Dedifferentiated amniotic fluid mesenchymal stem cell (primary cell): ENCODE measurements at regions not wholly inside any gene's neighbourhood (a gene's known extent, or its start where the extent isn't known, plus 50 kb on each side); places are given as distances from the start of the nearest gene placed in this dataset.
"Not testable (repeated sequence)": the region's sequence is repeated elsewhere in the genome, so short reads cannot be mapped to it uniquely, and the experiment has no call there.

Source experiments
- DNase-seq: peaks from one replicate; pipeline ENCODE4 v3.0.0-alpha.2; 2016; ENCODE audit errors: extremely low spot score

- DNase-seq: no peak
These were observed 404.9 kb upstream of the PRKCQ start for GRCh38 chr10:6984971-6985370.

- DNase-seq: not testable (repeated sequence)
These were observed 403.9 kb upstream of the PRKCQ start for GRCh38 chr10:6984016-6984415.

DNA sequence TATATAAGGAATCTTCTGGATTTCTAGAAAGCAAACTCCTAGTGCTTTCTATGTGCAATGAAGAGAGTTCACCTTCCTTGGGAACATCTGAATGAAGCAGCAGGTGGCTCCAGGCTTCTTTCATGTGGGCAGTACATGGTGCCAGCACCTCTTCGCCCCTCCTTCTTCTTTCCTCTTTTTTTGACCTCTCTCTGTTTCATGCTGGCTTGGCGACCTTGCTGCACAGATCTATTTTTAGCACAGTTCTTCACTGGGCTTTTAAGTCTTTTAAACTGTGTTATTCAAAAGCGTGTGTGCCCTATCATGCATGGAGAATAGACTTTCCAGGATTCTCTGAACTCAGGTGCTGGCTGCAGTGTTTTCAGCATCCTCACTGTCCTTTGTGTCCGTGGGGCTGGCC lies 400.3 kb upstream of the PRKCQ start:
- no peak for DNase-seq

- no peak for DNase-seq
These were observed 399.3 kb upstream of the PRKCQ start for GRCh38 chr10:6979371-6979770.

- DNase-seq: no peak
These were observed 398.1 kb upstream of the PRKCQ start for GRCh38 chr10:6978187-6978627.

DNA sequence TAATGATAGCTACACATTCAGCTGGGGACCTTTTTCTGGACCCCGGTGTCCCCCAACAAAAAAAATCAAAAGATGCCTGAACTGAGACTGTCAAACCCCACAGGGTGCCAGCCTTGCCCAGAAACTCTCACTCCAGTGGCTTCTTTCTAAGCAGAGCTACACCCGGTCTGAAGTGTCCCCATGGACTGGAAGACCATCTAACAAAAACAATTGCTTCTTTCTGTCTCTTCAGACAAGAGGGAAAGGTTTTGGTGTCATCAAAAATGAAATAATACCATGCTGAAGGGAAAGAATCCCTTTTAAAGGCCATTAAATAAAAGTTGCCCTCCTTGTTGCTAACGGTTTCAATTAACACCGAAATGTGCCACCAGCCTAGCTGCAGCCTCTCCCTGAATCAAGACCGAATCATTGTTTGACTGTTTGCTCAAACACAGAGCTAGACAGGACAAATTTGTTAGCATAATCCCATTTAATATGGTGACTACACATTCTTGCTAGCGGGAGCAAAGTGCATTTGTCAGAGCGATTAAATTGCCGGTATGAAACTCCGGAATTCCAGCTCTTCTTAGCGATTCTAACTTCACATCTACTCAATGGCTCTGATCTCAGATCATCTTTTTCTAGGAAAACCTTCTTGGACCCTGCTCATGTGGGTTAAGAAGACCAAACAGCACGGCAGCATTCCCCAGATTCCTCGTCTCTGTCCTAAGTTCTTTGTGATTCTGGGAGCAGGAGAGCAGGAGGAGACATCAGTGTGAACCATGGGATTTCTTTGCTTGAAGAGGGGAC lies 397.5 kb upstream of the PRKCQ start:
- no peak for DNase-seq

- DNase-seq: no peak
These were observed 393.8 kb upstream of the PRKCQ start for GRCh38 chr10:6973899-6974298.

DNA sequence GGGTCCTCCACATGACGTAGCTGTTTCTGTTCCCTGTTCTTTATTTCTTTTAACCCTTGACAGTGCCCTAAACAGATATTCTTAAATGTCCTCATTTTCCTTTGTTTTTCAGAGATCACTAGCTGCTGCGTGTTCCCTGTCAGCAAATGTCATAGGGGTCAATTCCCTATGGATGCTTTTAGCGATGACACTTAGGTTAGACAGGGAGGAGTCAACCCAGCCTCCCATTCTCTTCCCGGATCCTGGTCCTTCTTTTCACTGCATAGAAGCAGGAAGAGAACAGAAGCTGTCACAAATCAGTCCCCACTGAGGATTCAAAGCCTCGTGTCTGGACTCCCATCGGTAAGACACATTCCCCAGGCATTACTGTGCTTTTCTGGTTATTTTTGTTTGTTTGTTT lies 392.1 kb upstream of the PRKCQ start:
- no peak for DNase-seq

- no peak for DNase-seq
These were observed 389.6 kb upstream of the PRKCQ start for GRCh38 chr10:6969659-6970058.

DNA sequence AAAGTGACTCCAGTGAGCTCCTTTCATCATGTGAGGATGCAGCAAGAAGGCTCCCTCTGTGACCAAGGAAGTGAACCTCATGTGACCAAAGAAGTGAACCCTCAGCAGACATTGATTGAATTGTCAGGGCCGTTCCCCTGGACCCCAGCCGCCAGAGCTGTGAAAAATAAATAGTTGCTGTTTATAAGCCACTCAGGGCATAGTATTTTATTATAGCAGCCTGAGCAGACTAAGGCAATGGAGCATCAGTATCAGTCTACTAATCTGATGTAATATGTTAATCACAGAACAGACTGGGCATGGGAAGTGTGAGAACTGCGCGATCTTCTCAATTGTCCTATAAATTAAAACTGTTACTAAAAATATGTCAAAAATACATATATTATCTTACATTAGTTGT lies 384.5 kb upstream of the PRKCQ start:
- no peak for DNase-seq

DNA sequence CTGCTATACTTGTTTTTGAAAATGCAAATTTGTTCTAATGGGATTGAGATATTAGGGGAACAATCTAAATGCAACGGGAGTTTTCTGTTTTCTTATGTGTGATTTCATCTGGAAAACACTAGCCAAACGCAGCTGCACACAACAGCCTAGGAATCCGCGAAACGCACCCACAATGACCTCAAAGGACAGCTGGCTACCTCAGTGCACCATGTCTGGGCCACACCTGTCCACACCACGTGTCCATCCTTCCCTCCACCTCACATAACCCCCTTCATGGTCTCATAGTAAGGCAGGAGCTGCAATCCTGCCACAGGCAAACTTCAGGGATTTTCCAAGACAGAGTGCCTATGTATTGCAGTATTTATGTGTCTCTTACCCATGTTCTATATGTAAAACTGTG lies 382.5 kb upstream of the PRKCQ start:
- DNase-seq: no peak

GRCh38 chr10:6958711-6959110 lies 378.6 kb upstream of the PRKCQ start:
- DNase-seq: no peak

DNA sequence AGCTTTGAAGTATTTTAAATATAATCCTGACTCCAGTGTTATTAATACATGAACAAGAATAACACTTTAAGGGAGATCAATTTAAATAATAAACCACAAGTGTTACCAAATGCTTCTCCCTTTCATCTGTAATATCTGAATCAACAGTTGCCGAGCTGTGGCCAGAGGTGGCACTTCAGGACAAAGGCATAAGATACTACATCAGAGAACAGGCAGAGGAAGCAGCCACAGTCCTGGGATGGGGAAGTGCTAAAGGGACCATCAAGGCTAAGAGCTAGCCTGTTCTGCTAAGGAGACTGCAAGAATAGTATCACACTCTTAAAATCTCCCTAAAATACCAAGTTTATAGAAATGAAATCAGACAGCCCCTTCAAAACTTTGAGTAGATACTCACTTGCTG lies 378.2 kb upstream of the PRKCQ start:
- DNase-seq: no peak

- DNase-seq: no peak
These were observed 377.8 kb upstream of the PRKCQ start for GRCh38 chr10:6957851-6958250.

DNA sequence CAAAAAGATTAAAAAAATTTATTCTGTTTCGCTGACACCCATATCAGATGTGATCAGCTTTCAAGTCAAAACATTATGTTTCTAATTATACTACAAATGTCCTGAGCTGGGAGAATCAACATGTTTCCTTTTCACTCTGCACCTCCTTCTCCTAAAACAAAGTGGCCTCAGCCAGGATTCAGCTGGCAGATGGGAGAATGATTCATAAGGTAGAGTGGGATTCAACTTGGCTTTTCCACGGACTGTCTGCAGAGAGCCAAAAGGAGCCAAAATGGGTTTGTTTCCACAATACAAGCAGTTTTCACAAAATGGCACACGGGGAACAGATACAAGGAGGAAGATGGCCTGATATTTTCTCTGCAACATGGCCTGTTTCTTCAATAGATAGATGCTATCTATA lies 376.5 kb upstream of the PRKCQ start:
- DNase-seq: no peak

DNA sequence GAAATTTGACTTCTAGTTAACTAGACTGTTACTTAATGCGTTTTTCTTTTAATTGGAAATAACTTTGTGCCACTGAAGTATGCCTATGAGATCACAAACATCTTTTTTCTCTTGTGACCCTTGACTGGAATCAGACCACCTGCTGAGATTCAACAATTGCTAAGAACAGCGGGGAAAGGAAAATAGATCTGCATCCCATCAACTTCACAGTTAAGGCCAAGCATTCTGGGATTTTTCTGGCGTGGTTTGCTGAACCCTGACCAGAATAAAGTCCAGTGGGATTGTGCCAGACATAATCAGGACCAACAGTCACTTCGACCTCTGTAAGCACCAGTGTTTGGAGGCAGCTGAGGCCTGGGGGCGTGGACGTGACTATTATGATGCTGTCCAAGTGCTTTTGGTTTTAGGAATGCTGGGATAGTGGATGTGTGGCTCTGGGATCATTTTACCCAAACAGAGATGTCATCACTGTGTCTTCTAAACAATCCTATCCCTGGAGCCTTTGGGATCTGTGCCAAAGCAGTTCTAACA lies 373.3 kb upstream of the PRKCQ start:
- no peak for DNase-seq

DNA sequence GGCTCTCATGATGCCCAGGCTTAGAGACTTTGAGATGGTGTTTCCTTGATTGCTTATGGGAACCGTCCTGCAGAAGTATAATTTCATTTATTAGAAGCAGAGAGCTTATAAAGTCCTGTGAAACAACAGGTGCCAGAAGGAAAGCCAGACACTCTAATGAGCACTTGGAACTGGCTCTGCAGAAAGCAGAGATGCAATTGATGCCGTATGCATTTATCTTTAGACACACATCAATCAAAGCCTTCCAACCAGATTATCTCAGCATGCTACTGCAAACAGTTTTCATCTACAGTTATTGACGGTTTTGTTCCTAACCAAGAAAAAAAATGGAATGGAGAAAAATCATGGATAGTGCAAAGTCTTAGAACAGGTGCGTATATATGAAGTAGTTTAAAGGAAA lies 371.7 kb upstream of the PRKCQ start:
- no peak for DNase-seq

DNA sequence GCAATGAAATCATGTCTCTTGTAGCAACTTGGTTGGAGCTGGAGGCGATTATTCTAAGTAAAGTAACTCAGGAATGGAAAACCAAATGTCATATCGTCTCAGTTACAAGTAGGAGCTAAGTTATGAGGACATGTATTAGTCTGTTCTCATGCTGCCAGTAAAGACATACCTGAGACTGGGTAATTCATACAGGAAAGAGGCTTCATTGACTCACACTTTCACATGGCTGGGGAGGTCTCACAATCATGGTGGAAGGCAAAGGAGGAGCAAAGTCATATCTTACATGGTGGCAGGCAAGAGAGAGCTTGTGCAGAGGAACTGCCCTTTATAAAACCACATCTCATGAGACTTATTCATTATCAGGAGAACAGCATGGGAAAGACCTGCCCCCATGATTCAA lies 370.1 kb upstream of the PRKCQ start:
- DNase-seq: no peak

- no peak for DNase-seq
These were observed 364.4 kb upstream of the PRKCQ start for GRCh38 chr10:6944436-6944835.

DNA sequence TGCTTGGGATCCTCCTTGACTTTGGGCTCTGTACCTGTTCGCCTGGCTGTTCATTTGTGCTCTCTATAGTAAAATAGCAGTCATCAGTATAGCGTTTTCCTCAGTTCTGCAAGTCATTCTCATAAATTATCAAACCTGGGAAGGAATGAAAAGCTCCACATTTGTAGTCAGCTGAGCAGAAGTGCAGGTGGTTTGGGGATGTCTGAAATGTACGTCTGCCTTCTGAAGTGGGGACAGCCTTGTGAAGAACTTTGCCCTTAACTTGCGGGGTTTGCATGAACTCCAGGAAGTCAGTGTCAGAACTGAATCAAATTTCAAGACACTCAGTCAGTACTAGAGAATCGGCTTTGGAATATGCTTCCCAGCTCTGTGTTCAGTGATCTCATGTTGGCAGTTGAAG lies 358.3 kb upstream of the PRKCQ start:
- no peak for DNase-seq

DNA sequence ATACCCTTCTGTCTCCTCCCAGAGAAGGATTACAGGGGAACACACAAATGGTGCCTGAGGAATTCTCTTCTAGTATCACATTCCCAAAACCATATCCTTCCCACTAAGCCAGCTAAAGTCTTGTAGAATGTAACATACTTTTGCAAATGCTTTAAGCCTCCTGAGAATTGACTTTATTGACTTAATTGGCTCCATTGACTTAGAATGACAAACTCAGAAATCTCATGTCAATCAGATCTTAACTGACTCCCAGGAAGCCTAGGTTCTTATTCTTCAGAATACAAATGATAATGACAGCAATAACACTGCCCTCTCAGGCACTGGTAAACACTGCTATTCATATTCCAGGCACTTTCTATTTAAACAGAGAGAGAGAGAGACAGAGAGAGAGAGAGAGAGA lies 356.9 kb upstream of the PRKCQ start:
- no peak for DNase-seq

GRCh38 chr10:6929148-6929830 lies 349.2 kb upstream of the PRKCQ start:
- DNase-seq: no peak

DNA sequence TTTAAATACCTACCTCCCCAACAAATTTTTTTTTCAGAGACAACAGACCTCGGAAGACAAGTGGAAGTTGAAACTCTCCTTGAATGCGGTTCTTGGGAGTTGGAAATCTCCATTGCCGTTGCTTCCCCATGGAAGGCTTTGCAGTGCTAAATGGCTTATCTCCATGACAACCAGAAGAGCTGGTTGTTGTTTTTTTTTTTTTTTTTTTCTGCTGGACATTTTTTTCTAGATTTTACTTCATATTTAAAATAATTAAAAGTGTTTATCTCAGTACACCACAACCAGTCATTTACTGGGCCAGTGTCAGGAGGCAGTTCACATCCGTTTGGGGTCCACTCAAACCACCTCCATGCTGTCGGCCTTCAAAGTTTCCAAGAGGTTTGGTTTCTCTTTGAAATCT lies 348.5 kb upstream of the PRKCQ start:
- DNase-seq: no peak
